GM18505 (cell line): ENCODE measurements at regions not wholly inside any gene's neighbourhood (a gene's known extent, or its start where the extent isn't known, plus 50 kb on each side); places are given as distances from the start of the nearest gene placed in this dataset.
"Not testable (repeated sequence)": the region's sequence is repeated elsewhere in the genome, so short reads cannot be mapped to it uniquely, and the experiment has no call there.

Source experiments
- ATAC-seq: cut with Tn5 transposase; IDR thresholded peaks from one replicate; pipeline ENCODE4 v1.9.1; 2021; ENCODE audit not compliant: unreplicated experiment
- POLR2A ChIP-seq: IDR thresholded peaks from 4 replicates; pipeline ENCODE4 v1.6.1; 2011; ENCODE audit warnings: borderline replicate concordance; ENCODE audit not compliant: insufficient read depth, insufficient read length; ENCODE audit errors: extremely low read depth

DNA sequence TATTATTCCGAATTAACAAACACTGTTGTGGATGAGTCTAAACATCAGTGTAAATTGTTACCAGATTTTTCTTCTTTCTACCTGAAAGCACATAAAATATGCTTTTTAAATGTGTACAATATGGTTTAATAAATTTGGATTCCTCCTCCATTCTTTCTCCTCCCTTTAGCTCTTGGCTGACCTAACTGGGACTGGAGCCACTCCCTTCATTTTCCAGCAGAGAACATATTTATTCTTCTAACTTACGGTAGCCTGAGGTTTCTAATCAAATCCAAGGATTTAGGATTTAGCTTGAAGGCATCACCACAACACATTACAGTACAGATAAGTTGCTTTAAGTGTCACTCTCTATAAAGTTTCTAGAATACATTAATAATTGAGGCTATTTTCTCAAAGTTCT lies 88.2 kb upstream of the SEMA3C start:
- TF ChIP-seq POLR2A: no peak
- no peak for ATAC-seq

GRCh38 chr7:81005254-81005653 lies 86.4 kb upstream of the SEMA3C start:
- TF ChIP-seq POLR2A: no peak
- no peak for ATAC-seq

DNA sequence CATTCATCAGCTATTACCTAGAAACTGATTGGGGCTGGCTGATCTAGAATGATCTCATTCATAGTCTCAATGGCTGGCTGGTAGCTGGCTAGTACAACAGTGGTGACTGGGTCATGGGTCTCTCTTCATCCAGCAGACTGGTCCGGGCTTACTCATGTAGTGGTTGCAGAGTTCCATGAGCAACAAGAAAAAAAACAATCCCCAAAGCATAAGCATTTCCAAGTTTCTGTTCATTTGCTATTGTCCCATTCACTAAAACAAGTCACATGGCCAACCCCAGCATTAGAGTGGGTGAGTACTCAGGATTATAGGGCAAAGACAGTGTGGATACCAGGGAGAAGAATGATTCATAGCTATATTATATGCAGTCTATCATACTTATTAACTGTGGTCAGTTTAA lies 85.2 kb upstream of the SEMA3C start:
- ATAC-seq: no peak
- no peak for TF ChIP-seq POLR2A

GRCh38 chr7:81003326-81003725 lies 84.5 kb upstream of the SEMA3C start:
- no peak for ATAC-seq
- TF ChIP-seq POLR2A: no peak

DNA sequence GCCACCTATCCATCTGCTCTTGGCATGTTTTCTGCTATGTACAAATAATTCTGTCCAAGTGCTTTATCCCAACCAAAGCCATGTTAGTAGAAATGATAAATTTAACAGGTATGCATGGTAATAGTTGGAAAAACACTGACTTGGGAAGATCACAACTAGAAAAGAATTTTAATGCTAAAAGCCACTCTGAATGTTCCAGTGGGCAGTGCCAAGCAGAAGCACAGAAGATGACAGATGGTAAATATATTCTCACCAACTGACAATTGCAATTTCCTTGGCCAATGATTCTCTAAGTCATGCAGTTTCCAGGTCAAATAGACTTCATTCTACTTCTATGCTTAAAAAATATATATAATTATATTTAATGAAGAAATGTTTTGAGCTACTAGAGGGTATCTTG lies 83.6 kb upstream of the SEMA3C start:
- ATAC-seq: no peak

GRCh38 chr7:80999771-81000170 lies 80.9 kb upstream of the SEMA3C start:
- no peak for TF ChIP-seq POLR2A
- no peak for ATAC-seq

More for the DNA sequence above, 83.6 kb upstream of the SEMA3C start:
- TF ChIP-seq POLR2A: no peak

- no peak for TF ChIP-seq POLR2A
- ATAC-seq: no peak
Observed at GRCh38 chr7:80999100-80999499, 80.2 kb upstream of the SEMA3C start.

DNA sequence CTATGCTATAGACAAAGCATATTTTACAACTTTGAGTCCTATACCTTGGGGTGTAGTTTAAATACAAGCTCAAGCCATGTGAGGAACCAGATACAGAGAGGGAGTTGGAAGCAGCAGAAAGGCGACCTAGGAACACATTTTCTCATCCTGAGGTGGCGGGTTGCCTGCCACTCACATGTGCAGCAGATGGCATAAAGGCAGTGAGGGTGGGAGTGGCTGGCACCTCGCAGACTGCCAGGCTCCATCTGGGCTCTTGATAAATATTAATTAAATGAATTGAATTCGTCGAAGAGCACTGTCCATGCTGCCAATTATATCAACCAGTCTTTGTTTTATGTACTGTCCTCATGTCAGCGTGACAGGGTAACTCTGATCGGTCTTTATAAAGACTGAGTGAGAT lies 79.0 kb upstream of the SEMA3C start:
- TF ChIP-seq POLR2A: no peak
- no peak for ATAC-seq

DNA sequence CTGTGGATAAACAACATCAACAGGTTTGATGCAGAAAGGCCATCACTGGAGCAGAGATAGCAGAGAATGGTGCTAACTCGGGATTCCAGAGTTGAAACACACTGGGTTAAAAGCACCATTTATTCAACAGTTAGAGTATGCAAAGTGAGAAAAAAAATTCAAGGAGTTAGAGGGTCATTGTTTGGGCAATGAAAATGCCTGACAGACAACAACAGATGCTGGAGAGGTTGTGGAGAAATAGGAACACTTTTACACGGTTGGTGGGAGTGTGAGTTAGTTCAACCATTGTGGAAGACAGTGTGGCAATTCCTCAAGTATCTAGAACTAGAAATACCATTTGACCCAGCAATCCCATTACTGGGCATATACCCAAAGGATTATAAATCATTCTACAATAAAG lies 77.4 kb upstream of the SEMA3C start:
- ATAC-seq: not testable (repeated sequence)

GRCh38 chr7:80991654-80992053 lies 72.8 kb upstream of the SEMA3C start:
- no peak for ATAC-seq
- no peak for TF ChIP-seq POLR2A

GRCh38 chr7:80984619-80985018 lies 65.8 kb upstream of the SEMA3C start:
- TF ChIP-seq POLR2A: no peak
- ATAC-seq: no peak

DNA sequence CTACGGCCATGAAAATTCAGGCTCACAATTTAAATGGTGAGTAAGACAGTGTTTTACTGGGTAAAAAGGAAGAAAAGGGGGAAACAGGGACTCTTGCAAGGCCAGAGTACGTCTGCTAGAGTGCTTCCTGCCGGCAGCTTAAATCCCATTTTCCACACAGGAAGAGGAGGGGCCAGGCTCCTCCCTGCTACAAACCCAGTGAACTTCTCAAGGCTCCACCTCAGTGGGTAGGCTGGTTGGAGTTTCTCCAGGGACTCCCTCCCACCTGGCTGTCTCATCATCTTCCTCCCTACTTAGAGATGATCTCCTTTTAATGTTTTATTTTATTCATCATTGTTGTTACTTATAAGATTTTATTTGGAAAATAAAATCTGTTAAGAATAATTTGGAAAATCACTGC lies 62.6 kb upstream of the SEMA3C start:
- TF ChIP-seq POLR2A: no peak
- no peak for ATAC-seq

DNA sequence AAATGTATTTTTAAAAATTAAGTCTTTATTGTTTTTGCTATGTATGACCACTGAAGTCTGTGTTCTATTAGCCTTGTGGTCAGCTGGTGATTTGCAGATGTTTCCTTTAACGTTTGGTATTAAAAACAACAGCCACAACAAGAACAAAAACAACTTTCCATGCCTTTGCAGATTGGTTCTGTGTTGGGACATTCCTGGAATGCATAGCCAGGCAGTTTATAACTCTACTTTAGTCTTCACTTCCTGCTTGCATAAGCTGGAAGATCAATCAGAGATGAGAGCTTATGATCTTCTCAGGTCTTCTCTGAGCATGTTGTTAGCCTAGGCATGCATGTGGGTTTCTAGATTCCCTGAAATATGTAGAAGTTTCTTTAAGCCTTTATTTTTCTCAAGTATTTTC lies 58.9 kb upstream of the SEMA3C start:
- ATAC-seq: no peak

DNA sequence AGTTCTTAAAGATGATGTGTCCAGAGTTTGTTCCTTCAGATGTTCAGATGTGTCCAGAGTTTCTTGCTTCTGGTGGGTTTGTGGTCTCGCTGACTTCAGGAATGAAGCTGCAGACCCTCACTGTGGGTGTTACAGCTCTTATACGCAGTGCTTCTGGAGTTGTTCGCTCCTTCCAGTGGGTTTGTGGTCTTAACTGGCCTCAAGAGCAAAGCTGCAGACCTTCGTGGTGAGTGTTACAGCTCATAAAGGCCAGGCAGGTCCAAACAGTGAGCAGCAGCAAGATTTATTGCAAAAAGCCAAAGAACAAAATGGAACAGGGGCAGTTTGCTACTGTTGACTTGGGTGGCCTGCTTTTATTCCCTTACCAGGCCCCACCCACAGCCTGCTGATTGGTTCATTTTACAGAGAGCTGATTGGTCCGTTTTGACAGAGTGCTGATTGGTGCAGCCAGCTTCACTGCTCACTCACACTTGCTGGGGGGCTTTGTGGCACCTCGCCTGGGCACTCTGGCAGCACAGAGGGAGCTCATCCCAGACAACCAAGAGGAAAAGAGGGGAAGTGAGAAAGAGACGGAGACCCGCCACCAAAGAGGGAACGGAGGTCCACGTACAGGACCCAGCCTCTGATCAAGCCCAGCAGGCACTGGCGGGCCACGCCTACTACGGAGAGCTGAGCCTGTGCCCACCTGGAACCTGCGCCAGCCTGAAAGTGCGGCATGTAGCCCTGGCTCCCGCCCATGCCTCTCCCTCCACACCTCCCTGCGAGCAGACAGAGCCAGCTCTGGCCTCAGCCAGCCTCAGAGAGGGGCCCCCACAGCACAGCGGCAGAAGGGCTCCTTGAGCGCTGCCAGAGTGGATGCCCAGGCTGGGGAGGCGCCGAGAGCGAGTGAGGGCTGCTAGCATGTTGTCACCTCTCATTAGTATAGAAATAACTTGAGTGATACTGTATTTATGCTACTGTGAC lies 55.8 kb upstream of the SEMA3C start:
- no peak for ATAC-seq
- no peak for TF ChIP-seq POLR2A

More for the DNA sequence above, 58.9 kb upstream of the SEMA3C start:
- no peak for TF ChIP-seq POLR2A
